Skeletal muscle cell (primary cell): ENCODE measurements at regions not wholly inside any gene's neighbourhood (a gene's known extent, or its start where the extent isn't known, plus 50 kb on each side); places are given as distances from the start of the nearest gene placed in this dataset.
"Not testable (repeated sequence)": the region's sequence is repeated elsewhere in the genome, so short reads cannot be mapped to it uniquely, and the experiment has no call there.

ENCODE experiments used
- DNase-seq: peaks from one replicate; pipeline ENCODE4 v3.0.0-alpha.2; 2010; ENCODE audit warnings: low read depth
- H3K4me3 ChIP-seq: 2 replicates; pipeline ENCODE4 v1.5.1; 2011; ENCODE audit warnings: low read depth, mild to moderate bottlenecking, control low read depth, low read length, moderate library complexity

DNA sequence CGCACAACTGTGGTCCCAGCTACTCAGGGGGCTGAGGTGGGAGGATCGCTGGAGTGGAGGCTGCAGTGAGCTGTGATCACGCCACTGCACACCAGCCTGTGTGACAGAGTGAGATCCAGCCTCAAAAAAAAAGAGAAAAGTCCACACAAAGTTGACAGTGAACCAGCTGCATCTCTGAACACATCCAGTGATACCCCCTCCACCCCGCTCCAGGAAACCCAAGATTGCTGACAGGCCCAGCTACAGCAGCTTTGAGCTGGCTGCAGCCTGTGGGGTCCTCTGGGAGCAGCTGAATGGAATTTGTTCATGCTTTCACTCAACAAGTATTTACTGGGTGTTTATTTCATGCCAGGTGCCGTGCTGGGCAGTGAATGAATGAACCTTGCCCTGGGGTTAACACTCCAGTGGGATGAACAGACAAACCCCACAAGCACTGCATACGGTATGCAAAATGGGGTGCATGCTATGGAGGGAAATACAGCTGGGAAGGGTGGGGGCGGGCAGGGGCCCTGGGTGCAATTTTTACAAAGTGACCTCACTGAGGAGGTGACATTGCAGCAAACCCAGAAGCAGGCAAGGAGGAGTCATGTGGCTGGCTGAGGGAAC, 170.9 kb downstream of the GOSR1 start:
- not testable (repeated sequence) for H3K4me3 ChIP-seq, DNase-seq

DNA sequence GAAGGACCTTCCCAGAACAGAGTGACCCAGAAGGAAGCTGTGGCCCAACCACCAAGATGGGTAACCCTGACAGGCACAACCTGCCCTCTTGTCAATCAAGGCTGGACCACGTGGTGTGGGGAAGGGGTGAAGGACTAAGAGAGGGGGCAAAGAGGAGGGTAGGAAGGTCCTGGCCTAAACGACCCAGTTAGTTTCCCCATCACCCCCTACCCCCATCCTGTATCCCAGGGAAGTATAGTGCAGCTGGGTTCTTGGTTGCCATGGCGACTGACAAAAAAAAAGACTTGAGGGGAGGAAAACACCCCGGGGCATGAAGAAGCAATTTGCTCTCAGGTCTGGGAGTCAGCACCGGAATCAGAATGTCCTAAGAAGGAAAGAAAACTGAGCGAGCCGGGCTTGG, 168.7 kb downstream of the GOSR1 start:
- not testable (repeated sequence) for DNase-seq, H3K4me3 ChIP-seq

- DNase-seq, H3K4me3 ChIP-seq: not testable (repeated sequence)
These were observed 167.5 kb downstream of the GOSR1 start for GRCh38 chr17:30644713-30645112.

- not testable (repeated sequence) for DNase-seq, H3K4me3 ChIP-seq
These were observed 167.1 kb downstream of the GOSR1 start for GRCh38 chr17:30644287-30644686.

GRCh38 chr17:30641428-30641827, 164.2 kb downstream of the GOSR1 start:
- not testable (repeated sequence) for H3K4me3 ChIP-seq, DNase-seq

- H3K4me3 ChIP-seq, DNase-seq: not testable (repeated sequence)
These were observed 162.2 kb downstream of the GOSR1 start for GRCh38 chr17:30639391-30639790.

GRCh38 chr17:30638968-30639367, 161.8 kb downstream of the GOSR1 start:
- not testable (repeated sequence) for H3K4me3 ChIP-seq, DNase-seq

DNA sequence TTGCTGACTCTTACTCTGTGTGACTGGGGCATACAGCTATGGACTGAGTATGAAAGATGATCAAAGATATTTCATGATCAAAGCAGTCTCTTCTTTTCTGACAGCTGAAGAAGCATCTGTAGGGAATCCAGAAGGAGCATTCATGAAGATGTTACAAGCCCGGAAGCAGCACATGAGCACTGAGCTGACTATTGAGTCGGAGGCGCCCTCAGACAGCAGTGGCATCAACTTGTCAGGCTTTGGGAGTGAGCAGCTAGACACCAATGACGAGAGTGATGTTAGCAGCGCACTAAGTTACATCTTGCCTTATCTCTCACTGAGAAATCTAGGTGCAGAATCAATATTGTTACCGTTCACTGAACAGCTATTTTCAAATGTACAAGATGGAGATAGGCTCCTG, 154.4 kb downstream of the GOSR1 start:
- not testable (repeated sequence) for H3K4me3 ChIP-seq, DNase-seq

DNA sequence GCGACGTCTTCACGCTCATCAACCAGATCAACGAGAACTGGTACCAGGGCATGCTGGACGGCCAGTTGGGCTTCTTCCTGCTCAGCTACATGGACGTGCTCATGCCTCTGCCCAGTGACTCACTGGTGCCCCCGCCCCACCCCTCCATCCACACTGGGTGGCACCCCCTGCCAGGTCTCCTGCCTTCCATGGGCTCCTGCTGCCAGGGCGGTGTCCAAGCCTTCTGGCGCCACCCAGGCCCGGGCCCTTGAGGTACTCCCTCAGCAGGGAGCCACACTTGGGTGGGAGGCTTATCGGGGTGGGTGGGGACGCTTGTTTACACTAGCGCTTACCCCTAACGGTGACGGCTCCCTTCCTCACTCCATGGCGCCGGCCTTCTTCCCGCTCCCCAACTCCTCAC, 148.2 kb downstream of the GOSR1 start:
- not testable (repeated sequence) for DNase-seq, H3K4me3 ChIP-seq

DNA sequence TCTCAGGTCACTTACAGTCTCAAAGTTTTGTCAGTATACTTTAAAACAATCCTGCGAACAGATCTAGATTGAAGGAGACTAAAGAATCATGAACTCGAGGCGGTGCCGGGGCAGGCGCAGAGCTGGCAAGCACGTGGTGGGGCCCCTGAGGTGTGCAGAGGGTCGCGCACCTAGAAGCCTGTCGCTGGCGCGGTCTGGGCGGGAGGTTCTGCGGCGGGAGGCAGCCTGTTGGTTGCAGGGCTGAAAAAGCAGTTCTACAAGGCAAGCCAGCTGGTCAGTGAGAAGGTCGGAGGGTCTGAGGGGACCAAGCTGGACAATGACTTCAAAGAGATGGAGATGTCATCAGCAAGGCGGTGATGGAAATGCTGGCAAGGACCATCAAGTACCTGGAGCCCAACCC, 147.0 kb downstream of the GOSR1 start:
- H3K4me3 ChIP-seq, DNase-seq: not testable (repeated sequence)

GRCh38 chr17:30609682-30610081, 132.5 kb downstream of the GOSR1 start:
- DNase-seq, H3K4me3 ChIP-seq: not testable (repeated sequence)

- H3K4me3 ChIP-seq: no peak overlapping the region
- no peak for DNase-seq
These were observed 128.3 kb downstream of the GOSR1 start for GRCh38 chr17:30605523-30605922.

GRCh38 chr17:30605027-30605426, 127.8 kb downstream of the GOSR1 start:
- no peak for DNase-seq
- no peak overlapping the region for H3K4me3 ChIP-seq

DNA sequence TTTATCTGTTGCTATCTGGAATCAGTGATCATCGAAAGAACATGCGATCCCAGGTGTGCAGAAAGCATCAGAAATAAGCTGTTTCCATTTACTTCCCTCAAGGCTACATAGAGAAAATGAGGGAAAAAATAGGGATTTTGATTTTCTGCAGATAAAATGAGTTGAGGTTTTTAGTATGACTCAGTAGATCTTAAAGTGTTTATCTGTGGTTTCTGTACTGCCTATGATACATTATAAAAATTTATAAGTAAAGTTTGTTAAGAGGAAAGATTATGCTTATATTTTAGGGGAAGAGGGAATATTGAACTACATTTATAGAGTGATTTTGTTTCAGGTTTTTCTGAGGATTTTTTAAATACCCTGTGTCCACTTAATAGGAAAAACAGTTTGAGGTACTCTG, 125.2 kb downstream of the GOSR1 start:
- DNase-seq: not testable (repeated sequence)
- H3K4me3 ChIP-seq: peak overlapping the region; percentile 40

GRCh38 chr17:30601984-30602383, 124.8 kb downstream of the GOSR1 start:
- H3K4me3 ChIP-seq: peak overlapping the region; percentile 40
- DNase-seq: not testable (repeated sequence)

GRCh38 chr17:30600830-30601494, 123.8 kb downstream of the GOSR1 start:
- DNase-seq: no peak
- peak overlapping the region; percentile 80 for H3K4me3 ChIP-seq

- H3K4me3 ChIP-seq: peak overlapping the region; percentile 80
- no peak for DNase-seq
These were observed 123.0 kb downstream of the GOSR1 start for GRCh38 chr17:30600060-30600829.

- no peak for DNase-seq
- peak overlapping the region; percentile 80 for H3K4me3 ChIP-seq
These were observed 122.3 kb downstream of the GOSR1 start for GRCh38 chr17:30599428-30600059.

- H3K4me3 ChIP-seq: no peak overlapping the region
- no peak for DNase-seq
These were observed 120.6 kb downstream of the GOSR1 start for GRCh38 chr17:30597776-30598288.
